Anterior cingulate cortex (tissue), 58 donors: ENCODE measurements at regions not wholly inside any gene's neighbourhood (a gene's known extent, or its start where the extent isn't known, plus 50 kb on each side); places are given as distances from the start of the nearest gene placed in this dataset.

ENCODE experiments used
- DNase-seq, 58 donors: peaks; one replicate each; lab custom pipeline; 2025; lab: John Stamatoyannopoulos, UW

DNA sequence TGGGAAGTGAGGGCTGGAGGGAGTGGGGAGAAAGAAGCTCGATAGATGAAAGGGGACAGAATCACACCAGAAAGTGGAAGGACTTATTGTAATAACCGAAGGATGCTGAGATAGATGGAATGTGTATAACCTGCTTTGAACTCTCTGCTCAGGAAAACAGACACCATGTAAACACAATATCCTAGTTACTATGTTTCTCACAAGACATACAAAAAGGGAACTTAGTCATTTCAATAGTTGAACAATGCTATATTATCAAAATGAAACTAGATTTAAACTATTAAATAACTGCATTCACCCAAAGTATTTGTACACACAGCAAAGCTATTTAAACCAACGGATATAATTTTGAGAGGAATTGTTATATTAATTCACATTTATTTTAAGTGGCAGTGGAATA is 108.3 kb upstream of the GADL1 start:
- DNase-seq, result no peak

DNA sequence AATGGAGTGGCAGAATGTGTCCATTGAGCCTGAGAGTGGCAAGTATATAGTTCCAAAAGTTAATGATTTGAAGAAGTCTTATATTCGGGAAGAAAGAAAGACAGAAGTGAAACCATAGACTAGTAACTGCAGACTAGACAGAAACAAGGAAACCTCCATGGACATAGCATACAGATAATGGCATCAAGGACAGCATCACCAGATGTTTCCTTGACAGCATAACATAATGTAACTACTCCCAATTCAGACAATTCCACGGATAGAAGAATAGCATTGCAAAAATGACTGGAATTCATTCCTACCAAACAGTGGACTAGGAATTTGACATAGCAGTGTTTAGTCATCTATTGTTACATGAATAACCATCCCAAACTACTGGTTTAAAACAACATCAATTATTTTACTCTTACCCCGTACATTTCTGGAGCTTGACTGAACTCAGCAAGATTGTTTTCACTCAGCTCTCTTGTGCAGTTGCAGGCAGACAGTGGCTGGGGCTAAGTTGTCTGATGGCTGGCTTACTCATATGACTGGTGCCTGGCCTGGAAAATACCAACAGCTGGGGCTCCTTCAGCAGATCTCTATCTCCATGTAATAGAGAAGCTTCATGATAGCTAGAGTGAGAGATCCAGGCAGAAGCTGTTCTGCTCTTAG is 109.7 kb upstream of the GADL1 start:
- no peak for DNase-seq

DNA sequence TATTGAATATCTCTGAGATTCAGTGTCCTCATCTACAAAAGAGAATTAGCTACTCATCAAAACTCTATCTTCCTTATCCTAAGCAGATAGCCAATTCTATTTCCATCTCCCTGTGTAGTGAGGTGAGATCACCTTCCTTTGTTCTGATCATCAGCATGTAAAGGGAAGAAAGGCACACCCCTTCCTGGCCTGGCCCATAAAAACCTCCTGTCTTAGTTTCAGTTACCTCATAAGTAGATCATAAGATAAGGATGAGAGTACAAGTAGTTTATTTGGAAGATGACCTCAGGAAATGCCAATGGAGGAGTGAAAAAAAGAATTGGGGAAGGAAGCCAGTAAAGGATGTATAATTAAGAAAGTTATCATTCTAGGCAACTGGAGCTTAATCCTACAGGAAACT is 114.5 kb upstream of the GADL1 start:
- DNase-seq, result no peak

DNA sequence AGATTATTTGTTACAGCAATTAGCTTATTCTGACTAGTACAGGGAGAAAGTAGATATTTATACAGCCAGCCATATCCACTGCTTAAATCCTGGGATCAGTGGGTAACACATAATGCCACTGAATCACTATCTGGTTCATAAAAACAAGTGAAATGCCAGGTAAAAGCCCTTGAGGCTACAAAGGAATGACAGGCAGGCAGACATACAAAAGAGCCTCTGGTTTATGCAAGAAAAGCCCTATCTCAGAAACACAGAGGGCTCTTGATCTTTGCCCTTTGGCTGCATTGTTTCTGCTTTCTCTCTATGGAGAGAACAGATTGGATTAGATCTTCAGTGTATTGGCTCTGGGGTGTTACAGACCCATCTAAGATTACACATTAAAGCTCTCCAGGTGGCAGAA is 115.4 kb upstream of the GADL1 start:
- no peak for DNase-seq

DNA sequence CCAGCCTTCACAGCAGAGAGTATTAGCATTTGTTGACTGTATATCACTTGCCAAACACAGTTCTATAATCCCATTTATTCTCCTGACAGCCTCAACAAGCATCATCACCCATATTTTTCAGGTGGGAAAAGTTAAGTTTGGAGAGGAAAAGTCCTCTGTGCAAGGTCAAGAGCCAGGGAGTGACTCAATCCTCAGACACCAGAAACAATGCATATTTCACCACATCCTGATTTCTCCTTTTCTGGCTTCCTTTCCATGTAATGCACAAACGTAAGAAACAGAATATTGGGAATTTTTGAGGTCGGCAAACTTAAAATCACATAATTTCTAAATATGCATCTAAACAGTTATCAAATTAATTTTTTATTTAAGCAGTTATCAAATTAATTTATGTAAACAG is 116.0 kb upstream of the GADL1 start:
- no peak for DNase-seq

DNA sequence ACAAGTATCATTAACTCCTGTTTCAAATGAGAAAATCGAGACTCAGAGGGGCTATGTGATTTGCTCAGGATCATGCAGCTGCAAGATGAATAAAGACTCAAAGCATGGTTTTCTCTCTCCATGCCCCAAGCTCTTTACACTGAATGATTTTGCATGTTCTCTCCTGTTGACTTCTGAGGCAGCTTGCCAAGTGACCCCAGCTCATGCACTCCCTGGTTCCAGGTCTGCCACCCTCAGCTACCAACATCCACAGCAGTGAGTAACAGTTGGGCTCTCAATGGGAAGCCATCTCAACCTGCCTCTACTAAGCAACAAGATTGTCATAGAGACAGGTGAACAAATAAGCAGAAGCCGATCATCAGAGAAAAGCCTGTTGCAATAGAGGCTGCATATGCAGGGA is 116.9 kb upstream of the GADL1 start:
- no peak for DNase-seq

DNA sequence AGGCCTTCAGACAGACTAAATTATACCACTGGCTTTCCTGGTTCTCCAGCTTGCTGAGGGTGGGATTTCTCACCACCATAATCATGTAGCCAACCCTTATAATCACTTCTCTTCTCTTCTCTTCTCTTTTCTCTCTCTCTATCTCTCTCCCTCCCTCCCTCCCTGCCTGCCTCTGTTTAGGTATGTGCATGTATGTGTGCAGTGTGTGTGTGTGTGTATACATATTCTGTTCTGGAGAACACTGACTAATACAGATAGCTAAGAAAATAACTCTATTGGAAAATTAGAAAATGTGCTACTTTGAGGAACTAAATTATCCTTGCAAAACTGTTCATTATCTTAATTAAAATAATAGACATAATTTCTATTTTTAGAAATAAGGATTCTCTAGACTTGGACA is 118.6 kb upstream of the GADL1 start:
- no peak for DNase-seq

DNA sequence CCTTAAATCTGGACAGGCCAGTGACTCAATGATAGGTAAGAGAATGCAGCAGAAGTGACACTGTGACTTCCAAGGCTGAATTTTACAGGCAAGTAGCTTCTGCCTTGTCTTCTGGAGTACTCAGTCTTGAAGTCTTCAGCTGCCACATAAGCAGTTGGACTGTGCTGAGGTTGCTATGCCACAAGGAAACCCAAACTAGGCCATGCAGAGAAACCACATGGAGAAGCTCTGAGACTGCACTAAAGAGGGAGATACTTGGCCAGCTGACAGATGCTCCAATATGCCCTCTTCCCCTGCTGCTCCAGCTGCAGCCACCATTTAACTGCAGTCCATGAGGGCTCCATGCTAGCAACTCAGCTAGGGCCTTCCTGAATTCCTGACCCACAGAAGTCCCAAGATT is 119.4 kb upstream of the GADL1 start:
- no peak for DNase-seq

DNA sequence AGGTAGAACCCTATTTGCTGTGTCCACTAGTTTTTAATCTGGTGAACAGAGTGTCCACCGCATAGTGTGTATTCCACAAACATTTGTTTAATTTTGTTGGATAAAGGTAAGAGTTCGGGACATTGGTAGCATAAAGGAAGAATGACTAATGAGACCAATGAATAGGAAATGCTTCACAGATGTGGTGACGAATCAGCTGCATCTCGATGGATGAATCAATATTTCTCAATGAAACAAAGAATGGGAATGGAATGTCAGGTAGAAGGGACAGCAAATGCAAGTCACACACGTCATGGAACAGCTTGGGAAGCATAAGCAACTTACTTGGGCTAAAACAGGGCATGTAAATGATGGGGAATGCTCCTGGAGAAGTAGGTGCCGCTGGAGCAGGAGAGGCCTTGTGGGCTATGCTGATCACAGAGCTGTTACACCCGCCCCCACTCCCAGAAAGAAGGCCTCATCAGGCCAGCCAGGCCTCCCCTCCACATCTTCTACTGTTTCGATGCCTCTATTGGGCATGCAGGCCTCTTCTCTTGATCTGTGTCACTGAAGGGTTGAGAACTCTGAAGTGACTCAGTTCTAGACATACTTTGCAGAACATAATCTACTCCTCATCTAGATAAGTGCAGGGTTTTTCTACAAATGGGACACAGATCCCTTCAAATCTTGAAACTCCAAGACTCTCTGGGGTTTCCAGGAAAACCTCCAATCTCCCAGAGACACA is 120.0 kb upstream of the GADL1 start:
- no peak for DNase-seq

DNA sequence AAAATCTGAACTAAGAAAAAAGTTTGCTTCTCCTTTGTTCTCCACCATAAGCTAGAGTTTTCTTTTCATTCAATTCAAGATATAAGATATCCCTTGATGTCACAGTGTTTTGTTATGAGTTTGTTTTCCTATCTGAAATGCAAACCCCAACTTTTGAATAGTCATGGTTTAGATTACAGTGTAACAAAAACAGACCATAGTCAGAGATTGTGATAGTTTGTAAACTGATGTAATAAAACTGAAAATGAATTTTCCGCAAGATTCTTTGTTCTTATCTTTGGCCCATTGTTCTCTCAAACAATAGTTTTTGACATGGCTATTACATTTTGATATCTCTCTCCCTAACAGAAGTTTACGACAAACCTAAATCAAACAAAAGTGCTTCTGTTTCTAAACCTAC is 121.7 kb upstream of the GADL1 start:
- no peak for DNase-seq

DNA sequence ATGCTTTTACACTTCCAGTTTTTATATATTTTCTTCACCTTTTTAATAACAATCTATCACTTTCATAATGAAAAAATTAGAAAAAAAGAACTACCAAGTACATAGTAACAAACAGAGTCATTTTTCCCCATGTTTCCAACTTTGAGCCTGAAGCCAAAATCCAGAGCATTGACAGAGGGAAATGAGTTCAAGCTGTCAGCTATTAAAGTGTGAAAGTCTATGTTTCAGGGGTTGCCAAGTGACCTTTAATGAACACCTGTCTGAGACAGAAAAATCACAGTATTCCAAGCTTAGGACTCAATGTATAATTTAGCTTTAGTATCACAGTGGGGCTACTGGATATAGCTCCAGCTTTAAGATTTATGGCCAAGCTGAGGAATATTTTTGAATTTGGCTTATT is 128.3 kb upstream of the GADL1 start:
- DNase-seq, result no peak

DNA sequence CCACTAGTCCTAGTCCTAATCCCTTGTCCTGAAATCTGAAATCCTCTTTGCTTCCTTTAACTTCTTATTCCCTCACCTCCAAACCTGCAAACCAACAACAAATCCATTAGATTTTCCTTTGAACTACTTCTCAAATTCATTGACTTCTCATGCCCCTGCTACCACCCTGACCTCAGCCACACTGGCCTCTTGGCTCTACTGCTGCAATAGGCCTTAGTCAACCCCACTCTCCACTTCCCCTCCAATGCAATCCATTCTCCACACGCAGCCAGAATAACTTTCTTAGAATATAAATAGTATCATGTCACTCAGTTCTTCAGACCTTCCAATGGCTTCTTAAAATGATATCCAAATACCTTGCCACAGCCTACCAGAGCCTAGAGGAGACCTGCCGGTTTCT is 131.1 kb upstream of the GADL1 start:
- no peak for DNase-seq

DNA sequence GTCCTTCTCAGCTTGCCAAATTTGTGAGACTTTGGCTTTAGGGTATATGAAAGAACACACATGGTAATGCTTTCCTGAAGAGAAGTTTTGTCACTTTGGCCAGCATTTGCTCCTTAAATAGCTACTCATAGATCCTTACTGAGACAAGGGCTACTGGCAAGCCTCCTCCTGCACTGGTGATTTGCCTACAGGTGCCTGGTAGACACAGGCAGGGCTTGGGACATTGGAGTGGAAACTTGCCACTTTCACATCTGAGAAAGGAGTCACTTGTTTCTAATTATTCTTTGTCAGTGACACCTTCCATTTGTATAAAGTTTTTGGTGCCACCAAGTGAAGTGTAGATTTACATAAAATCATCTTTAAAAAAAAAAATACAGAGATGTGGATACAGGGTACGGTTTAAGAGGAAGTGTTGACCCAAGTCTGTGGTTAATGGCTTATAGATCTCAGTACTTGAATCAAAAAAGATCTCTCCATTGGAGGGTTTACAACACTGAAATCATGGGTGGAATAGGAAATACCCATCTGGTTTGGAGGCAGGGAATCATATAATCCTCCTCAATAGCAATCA is 132.8 kb upstream of the GADL1 start:
- DNase-seq, result no peak

DNA sequence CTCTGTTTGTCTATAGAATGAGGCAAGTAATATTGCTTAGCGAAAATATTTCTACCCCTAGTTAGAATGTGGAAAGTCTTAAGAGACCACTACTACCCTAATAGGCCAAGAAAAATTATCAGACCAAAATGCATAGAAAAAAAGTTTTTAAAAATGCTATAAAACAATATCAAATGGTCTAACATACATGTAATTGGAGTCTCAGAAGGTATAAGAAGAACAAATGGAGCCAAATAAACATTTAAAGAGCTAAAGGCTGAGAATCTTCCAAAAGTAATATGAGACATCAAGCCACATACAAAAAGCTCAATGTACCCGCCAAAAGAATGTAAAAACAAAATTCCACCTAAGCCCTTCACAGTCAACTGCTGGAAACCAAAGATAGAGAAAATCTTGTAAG is 133.5 kb upstream of the GADL1 start:
- no peak for DNase-seq

DNA sequence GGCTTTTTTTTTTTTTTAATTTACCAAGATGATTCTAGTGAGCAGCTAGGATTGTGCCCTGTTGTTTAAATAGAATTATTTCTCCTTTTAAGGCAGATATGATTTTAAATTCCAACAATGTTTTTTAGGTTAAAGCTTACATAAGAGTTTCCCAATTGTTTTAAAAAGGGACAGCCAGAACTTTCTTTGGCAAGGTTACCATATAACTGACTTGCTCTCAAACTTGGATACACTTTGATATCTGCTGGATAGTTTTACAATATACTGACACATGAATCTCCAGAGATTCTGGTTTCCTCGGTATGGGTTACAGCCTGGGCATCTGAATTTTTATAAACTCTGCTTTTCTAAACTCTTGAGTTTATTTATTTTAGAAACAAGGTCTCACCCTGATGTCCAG is 134.3 kb upstream of the GADL1 start:
- no peak for DNase-seq

DNA sequence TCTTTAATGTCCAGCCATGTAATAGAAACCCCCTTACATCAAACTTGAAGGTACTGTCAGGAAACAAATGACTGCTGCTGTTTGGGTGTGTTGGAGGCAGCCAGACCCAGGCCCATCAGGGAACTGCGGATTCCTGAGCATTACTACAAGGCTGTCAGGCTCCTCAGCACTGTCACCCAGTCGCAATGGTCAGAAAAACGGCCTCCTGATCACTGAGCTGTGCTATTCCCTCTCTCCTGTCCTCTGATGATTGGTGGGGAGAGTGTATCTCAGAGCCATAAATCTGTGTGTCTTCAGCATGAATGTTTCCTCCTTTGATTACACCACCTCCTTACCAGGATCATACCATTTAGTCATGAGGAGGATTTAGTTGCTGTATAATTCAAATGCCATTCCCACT is 135.2 kb upstream of the GADL1 start:
- no peak for DNase-seq

DNA sequence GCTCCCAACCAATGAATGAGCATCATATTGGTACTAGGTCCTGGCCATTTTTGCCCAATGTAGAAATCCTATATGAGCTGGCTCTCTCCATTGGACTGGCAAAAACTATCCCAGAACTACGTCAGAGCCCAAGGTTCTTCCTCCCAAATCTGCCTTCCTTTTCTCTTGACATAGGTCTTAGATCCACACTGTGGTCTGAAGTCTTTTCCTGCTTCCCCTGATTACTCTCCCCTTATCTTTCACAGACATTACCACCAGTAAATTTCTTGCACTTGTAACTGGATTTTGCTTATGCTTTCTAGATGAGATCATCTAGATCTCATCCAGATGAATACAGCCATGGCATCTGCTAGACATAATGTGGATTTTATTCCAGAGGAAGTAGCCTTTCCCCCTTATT is 141.2 kb upstream of the GADL1 start:
- no peak for DNase-seq

DNA sequence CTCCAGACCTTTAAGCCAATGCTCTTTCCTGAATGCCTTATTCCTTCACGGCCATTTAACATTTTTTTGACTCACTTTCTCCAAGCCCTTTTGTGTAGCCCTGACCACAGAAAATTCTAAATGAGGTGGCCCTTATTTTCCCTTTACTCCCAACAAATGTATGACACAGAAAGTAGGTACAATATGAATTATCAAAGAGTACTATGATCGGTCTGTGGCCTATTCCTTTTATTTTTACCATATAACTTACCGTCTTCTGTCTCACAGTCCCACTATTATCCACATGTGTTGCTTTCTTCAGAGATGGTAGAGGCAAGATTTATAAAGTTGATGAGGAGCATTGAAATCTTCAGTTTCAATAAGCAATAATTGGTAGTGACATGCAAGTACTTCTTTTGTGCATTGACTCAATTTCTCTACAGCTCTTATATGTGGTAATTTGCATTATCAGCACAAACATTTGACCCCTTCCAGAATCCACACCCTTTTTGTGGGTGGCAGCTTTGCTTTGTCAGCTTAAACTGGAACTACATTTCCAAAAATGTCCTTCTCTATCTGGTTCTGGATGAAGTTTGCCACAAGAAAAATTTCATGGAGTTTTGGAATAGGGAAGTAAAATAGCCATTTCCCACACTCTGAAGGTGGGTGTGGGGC is 143.8 kb upstream of the GADL1 start:
- no peak for DNase-seq

DNA sequence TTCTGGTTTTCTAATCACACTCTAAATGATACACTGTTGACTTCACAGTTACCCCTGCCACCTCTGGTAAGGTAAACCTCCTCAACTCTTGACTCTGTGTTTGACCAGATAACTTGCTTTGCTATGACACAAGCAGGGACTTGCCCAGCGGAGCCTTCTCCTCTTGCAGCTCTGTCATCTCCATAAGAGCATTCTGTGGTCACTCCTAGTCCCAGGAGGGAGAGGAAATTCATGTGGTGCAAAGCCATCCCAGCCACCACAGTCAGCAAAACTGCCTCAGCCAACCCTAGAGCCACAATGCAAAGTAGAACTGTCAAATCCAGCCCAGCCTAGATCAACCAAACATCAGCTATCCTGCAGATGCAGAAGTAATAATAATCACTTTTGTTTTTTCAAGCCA is 144.7 kb upstream of the GADL1 start:
- DNase-seq, result no peak

DNA sequence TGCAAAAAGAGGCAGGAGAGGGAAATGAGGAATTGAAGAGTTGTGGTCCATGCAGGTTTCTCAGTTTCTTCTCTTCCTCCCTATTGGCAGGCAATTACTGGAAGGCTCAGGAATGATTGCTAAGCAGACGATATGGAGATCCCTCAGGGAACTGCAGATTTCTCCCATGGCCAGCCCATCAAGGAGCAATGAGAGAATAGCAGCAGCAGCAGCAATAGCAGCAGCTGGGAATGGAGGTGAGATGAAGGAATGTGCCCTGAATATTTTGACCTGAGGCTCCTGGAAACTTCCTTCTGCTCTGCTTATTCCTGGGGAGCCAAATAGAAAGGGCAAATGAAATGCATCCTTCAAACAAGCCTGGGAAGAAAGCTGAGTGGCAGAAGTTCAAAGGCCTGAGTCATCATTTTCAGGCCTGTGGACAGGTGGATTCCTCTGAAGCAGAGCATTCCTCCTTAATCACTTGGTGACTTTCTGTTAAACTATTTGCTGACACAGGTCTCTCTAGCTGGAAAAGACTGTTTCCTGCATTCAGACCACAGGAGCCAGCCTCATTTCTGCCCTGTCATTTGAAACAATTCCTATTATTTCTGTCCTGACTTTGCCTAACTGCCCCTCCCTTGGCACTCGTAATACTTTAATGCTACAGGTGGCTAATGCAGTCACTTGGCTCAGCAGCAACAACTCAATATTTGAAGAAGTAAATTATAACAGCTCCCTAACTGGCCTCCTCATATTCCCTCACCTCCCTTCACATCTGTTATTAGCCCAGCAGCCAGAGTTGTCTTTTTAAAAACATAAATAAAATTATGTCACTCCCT is 146.9 kb upstream of the GADL1 start:
- DNase-seq, result no peak
